ENCODE measurements at regions not wholly inside any gene's neighbourhood (a gene's known extent, or its start where the extent isn't known, plus 50 kb on each side); places are given as distances from the start of the nearest gene placed in this dataset.

DNA sequence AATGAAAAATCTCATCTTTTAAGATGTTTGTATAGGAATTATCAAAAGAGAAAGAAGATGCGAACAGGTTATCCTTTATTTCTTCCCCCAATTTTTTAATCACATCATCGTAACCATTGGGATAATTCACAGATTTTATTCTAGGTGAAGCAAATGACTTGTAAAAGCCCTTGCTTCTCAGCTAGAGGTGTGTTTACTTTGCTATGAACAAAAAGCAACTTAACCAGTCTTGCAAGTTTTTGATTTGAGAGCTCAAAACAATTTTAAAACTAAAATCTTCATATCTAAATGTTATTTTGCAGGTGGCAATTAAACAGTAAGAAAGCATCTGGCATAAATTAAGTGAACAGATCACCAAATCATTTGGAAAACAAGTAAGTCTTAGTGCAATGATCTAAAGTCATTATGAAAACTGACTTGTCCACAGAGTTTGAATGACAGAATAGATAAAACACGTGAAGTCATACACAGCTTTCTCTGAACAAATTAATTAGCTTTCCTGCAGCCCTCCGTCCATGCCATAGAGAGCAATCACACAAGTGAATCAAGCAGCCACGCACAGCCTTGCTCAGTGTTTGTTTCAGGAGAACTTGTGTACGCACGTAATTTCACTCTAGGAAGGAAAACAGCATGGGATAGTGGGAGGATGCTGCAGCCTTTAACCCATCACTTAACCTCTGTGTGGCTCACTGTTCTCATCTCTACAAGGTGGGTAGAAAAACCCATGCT lies 85.0 kb upstream of the ZNF800 start:
- intact Hi-C loops (cut with micrococcal nuclease) = no loop called here
- H3K36me3 ChIP-seq (ENCODE audit: control insufficient read depth in 2 of 2, extremely low read depth in 1 of 2, insufficient read depth in 2 of 2, low read length in 2 of 2) = no peaks in the 10 kb centered on the region
- no peak overlapping the region for H3K27ac ChIP-seq (ENCODE audit: insufficient read depth, low read depth, low read length)
- TF ChIP-seq FOS (IDR thresholded peaks at IDR 0.05; ENCODE audit: borderline replicate concordance, insufficient read depth, low read length) = no peak
- no peak for TF ChIP-seq POLR2A (IDR thresholded peaks at IDR 0.05; ENCODE audit: low read depth, low read length)
- TF ChIP-seq MYC (IDR thresholded peaks at IDR 0.05; ENCODE audit: low read depth, low read length) = no peak
- TF ChIP-seq, protein P1, sequence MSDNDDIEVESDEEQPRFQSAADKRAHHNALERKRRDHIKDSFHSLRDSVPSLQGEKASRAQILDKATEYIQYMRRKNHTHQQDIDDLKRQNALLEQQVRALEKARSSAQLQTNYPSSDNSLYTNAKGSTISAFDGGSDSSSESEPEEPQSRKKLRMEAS (IDR thresholded peaks at IDR 0.05; ENCODE audit: insufficient read depth, insufficient read length) = no peak
- no peak for TF ChIP-seq JUN (IDR thresholded peaks at IDR 0.05; ENCODE audit: borderline replicate concordance, insufficient read depth, insufficient read length, low read depth)
- TF ChIP-seq, protein P2, sequence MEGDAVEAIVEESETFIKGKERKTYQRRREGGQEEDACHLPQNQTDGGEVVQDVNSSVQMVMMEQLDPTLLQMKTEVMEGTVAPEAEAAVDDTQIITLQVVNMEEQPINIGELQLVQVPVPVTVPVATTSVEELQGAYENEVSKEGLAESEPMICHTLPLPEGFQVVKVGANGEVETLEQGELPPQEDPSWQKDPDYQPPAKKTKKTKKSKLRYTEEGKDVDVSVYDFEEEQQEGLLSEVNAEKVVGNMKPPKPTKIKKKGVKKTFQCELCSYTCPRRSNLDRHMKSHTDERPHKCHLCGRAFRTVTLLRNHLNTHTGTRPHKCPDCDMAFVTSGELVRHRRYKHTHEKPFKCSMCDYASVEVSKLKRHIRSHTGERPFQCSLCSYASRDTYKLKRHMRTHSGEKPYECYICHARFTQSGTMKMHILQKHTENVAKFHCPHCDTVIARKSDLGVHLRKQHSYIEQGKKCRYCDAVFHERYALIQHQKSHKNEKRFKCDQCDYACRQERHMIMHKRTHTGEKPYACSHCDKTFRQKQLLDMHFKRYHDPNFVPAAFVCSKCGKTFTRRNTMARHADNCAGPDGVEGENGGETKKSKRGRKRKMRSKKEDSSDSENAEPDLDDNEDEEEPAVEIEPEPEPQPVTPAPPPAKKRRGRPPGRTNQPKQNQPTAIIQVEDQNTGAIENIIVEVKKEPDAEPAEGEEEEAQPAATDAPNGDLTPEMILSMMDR (IDR thresholded peaks at IDR 0.05; ENCODE audit: extremely low read depth in 1 of 2, insufficient read depth in 1 of 2, low read depth in 1 of 2, low read length in 2 of 2) = no peak
- TF ChIP-seq EZH2 (IDR thresholded peaks at IDR 0.05; ENCODE audit: borderline replicate concordance, low read depth, low read length, severe bottlenecking) = no peak
- TF ChIP-seq POLR2AphosphoS5 (IDR thresholded peaks at IDR 0.05; ENCODE audit: insufficient read depth, low read depth, low read length) = no peak
- no peak for TF ChIP-seq GATA2 (IDR thresholded peaks at IDR 0.05; ENCODE audit: insufficient read depth, insufficient read length, low read depth, low read length)
- H3K27me3 ChIP-seq (ENCODE audit: control insufficient read depth in 2 of 2, insufficient read depth in 2 of 2, low read length in 2 of 2) = no peaks in the 10 kb centered on the region
- H4K20me1 ChIP-seq (replicated peaks; ENCODE audit: control insufficient read depth, extremely low read depth, insufficient read depth, low read length) = no peaks in the 10 kb centered on the region
- no peak overlapping the region for H3K4me3 ChIP-seq (replicated peaks in 1 of 3; ENCODE audit: insufficient read depth in 1 of 3, low read depth in 1 of 3, low read length in 3 of 3)
- no peaks in the 10 kb centered on the region for H3K4me1 ChIP-seq (ENCODE audit: control insufficient read depth, extremely low read depth, insufficient read depth, low read length)
- dilution Hi-C loops (cut with MboI; ENCODE audit: extremely low pct_ligation_motif_present, low sequenced_read_pairs) = no loop called here
- ChIA-PET POLR2A (no interaction called here), CTCF (no interaction called here)
- no peak for FAIRE-seq
- no peaks in the 10 kb centered on the region for H3K9me1 ChIP-seq (replicated peaks; ENCODE audit: control insufficient read depth, extremely low read depth, insufficient read depth, low read length)
- no peaks in the 10 kb centered on the region for H3K79me2 ChIP-seq (ENCODE audit: control insufficient read depth, insufficient read depth, low read length)
- H2AFZ ChIP-seq (ENCODE audit: low read depth, low read length) = no peak overlapping the region
- BruUV-seq (replicated peaks) = no TSS peak
- H3K9me3 ChIP-seq (replicated peaks; ENCODE audit: control insufficient read depth, insufficient read depth, low read length) = no peaks in the 10 kb centered on the region
- DNase-seq (ENCODE audit: low read depth, low spot score) = no peak
- no peak overlapping the region for H3K9ac ChIP-seq (replicated peaks; ENCODE audit: extremely low read depth, insufficient read depth, low read length)
- H3K4me2 ChIP-seq (ENCODE audit: insufficient read depth, low read length) = no peak overlapping the region

Measured in endothelial cell of umbilical vein (primary cell).